HepG2 (cell line): ENCODE measurements at regions not wholly inside any gene's neighbourhood (a gene's known extent, or its start where the extent isn't known, plus 50 kb on each side); places are given as distances from the start of the nearest gene placed in this dataset.

Source experiments
- ATAC-seq: fragments of 200-7000 bp; cut with Tn5 transposase; 3 replicates; pipeline ENCODE4 v1.9.1; 2020; ENCODE audit warnings: mild to moderate bottlenecking, moderate library complexity
- BruUV-seq: library from RNA; stranded (reverse); fragments of 400-500 nt; replicated peaks from 2 replicates; lab custom pipeline; 2021; lab: Mats Ljungman, UMichigan
- CTCF ChIA-PET: fragments of 300-600 bp; formaldehyde crosslinking; extraction: SDS; loops from one replicate; lab custom pipeline; 2021; ENCODE audit warnings: low total read pairs, inconsistent platforms, low intra/inter-chr PET ratio; lab: Yijun Ruan, JAX
- POLR2A ChIA-PET: fragments of 350-600 bp; sonication (Branson Sonifier 250); formaldehyde crosslinking; loops from one replicate; lab custom pipeline; 2020; ENCODE audit warnings: antibody characterized with exemption, inconsistent platforms; lab: Yijun Ruan, JAX
- DNase-seq: peaks from one replicate; pipeline ENCODE4 v3.0.0-alpha.2; 2015; ENCODE audit warnings: low spot score
- FAIRE-seq: peaks from 3 replicates; lab custom pipeline; 2011; peaks lifted over from hg19 to GRCh38; lab: Jason Lieb, UNC
- H2AFZ ChIP-seq: one replicate; pipeline ENCODE4 v1.6.1; 2011; ENCODE audit warnings: low read length, inconsistent platforms
- H3K27ac ChIP-seq: fragments of 300-600 bp; 3 replicates; pipeline ENCODE4 v1.8.0; 2011; ENCODE audit warnings: mixed run types, mild to moderate bottlenecking, mixed read lengths, low read length, inconsistent platforms; ENCODE audit not compliant: insufficient read depth; ENCODE audit errors: extremely low read length
- H3K27me3 ChIP-seq, 2 experiments: fragments of 200-600 bp in 1 of 2; 2 replicates in 1 of 2; 3 replicates in 1 of 2; pipeline versions ENCODE4 v1.6.0 to v1.8.0; 2011; ENCODE audit warnings: low read length in 2 of 2, mild to moderate bottlenecking in 2 of 2, moderate library complexity in 2 of 2, inconsistent platforms in 1 of 2; ENCODE audit not compliant: insufficient read depth in 2 of 2, control insufficient read depth in 1 of 2
- H3K36me3 ChIP-seq, 2 experiments: fragments of 200-600 bp in 1 of 2; replicated peaks in 1 of 2; 2 replicates in 1 of 2; 3 replicates in 1 of 2; pipeline versions ENCODE4 v1.5.1 to v1.8.0; 2011; ENCODE audit warnings: low read length in 2 of 2, inconsistent platforms in 1 of 2; ENCODE audit not compliant: insufficient read depth in 2 of 2, control insufficient read depth in 1 of 2
- H3K4me1 ChIP-seq: 2 replicates; pipeline ENCODE4 v1.5.1; 2012; ENCODE audit warnings: low read length, inconsistent platforms; ENCODE audit not compliant: insufficient read depth
- H3K4me2 ChIP-seq: 2 replicates; pipeline ENCODE4 v1.6.0; 2011; ENCODE audit warnings: low read depth, low read length, inconsistent platforms
- H3K4me3 ChIP-seq, 3 experiments: fragments of 200-600 bp in 1 of 3; sonication (generic), shearing (Covaris generic) in 1 of 3; replicated peaks in 1 of 3; 2 replicates each; pipeline ENCODE4 v1.5.1; 2011 to 2016; ENCODE audit warnings: low read length in 3 of 3, inconsistent platforms in 2 of 3, low read depth in 2 of 3, mild to moderate bottlenecking in 2 of 3, control low read depth in 1 of 3, mixed read lengths in 1 of 3; ENCODE audit not compliant: insufficient read depth in 1 of 3
- H3K79me2 ChIP-seq: one replicate; pipeline ENCODE4 v1.6.1; 2011; ENCODE audit warnings: low read length, inconsistent platforms; ENCODE audit not compliant: insufficient read depth
- H3K9ac ChIP-seq: 2 replicates; pipeline ENCODE4 v1.6.0; 2011; ENCODE audit warnings: mild to moderate bottlenecking, low read depth, low read length, inconsistent platforms; ENCODE audit not compliant: insufficient read depth
- H3K9me3 ChIP-seq: 2 replicates; pipeline ENCODE4 v1.5.1; 2012; ENCODE audit warnings: mild to moderate bottlenecking, low read length
- H4K20me1 ChIP-seq: 2 replicates; pipeline ENCODE4 v1.6.0; 2011; ENCODE audit warnings: inconsistent platforms, mild to moderate bottlenecking, low read length, moderate library complexity; ENCODE audit not compliant: insufficient read depth
- JARID2 ChIP-seq: sonication (generic); formaldehyde crosslinking; IDR thresholded peaks from 2 replicates; pipeline ENCODE4 v1.8.1; 2023; ENCODE audit warnings: missing genetic modification reagents, inconsistent platforms; ENCODE audit not compliant: insufficient replicate concordance
- PCBP1 ChIP-seq: fragments of 200-400 bp; formaldehyde crosslinking; IDR thresholded peaks from 2 replicates; pipeline ENCODE4 v1.6.1; 2017; ENCODE audit warnings: mild to moderate bottlenecking, low read depth, low read length, borderline replicate concordance
- SPEN ChIP-seq: sonication (generic); formaldehyde crosslinking; IDR thresholded peaks from 2 replicates; pipeline ENCODE4 v1.5.1; 2020; ENCODE audit warnings: low read depth, mild to moderate bottlenecking, missing genetic modification reagents
- TEAD2 ChIP-seq: sonication (generic); formaldehyde crosslinking; IDR thresholded peaks from 2 replicates; pipeline ENCODE4 v1.9.0; 2021; ENCODE audit warnings: missing genetic modification reagents
- ZNF121 ChIP-seq: sonication (generic); formaldehyde crosslinking; IDR thresholded peaks from 2 replicates; pipeline ENCODE4 v1.5.0; 2020; ENCODE audit warnings: mild to moderate bottlenecking, missing genetic modification reagents
- ZNF143 ChIP-seq: sonication (generic); formaldehyde crosslinking; IDR thresholded peaks from 2 replicates; pipeline ENCODE4 v1.4.0; 2020; ENCODE audit warnings: missing genetic modification reagents
- ZNF264 ChIP-seq: sonication (generic); formaldehyde crosslinking; IDR thresholded peaks from 2 replicates; pipeline ENCODE4 v1.4.0; 2020; ENCODE audit warnings: missing genetic modification reagents
- ZNF644 ChIP-seq: IDR thresholded peaks from 2 replicates; pipeline ENCODE4 v1.6.1; 2016; ENCODE audit warnings: low read depth
- ZNF720 ChIP-seq: sonication (generic); formaldehyde crosslinking; IDR thresholded peaks from 2 replicates; pipeline ENCODE4 v1.4.0; 2020; ENCODE audit warnings: missing genetic modification reagents
- ZNF768 ChIP-seq: sonication (generic); formaldehyde crosslinking; IDR thresholded peaks from 2 replicates; pipeline ENCODE4 v1.4.0; 2020; ENCODE audit warnings: missing genetic modification reagents
- WGBS: methylation state at CpG from one replicate; pipeline ENCODE4 v1.1.6; 2017; ENCODE audit warnings: low lambda C conversion rate; 5-methylcytosine and 5-hydroxymethylcytosine counted together
- in situ Hi-C: cut with HindIII; loops from 2 replicates; pipeline ENCODE4 v1.10.0; 2017; ENCODE audit warnings: low pct_unique_long_range_greater_than_20kb; ENCODE audit not compliant: extremely low pct_ligation_motif_present
- intact Hi-C: fragments of 100-400 bp; cut with micrococcal nuclease; formaldehyde crosslinking; loops from one replicate; pipeline ENCODE4 v1.10.0; 2022; ENCODE audit not compliant: unreplicated experiment
- TF ChIP-seq, protein P1 (sequence below): sonication (generic); formaldehyde crosslinking; IDR thresholded peaks from 2 replicates; pipeline ENCODE4 v1.4.0; 2020; ENCODE audit warnings: missing genetic modification reagents
- TF ChIP-seq, protein P2 (sequence below): sonication (generic); formaldehyde crosslinking; IDR thresholded peaks from 2 replicates; pipeline ENCODE4 v1.4.0; 2020; ENCODE audit warnings: mild to moderate bottlenecking, missing genetic modification reagents, borderline replicate concordance

DNA sequence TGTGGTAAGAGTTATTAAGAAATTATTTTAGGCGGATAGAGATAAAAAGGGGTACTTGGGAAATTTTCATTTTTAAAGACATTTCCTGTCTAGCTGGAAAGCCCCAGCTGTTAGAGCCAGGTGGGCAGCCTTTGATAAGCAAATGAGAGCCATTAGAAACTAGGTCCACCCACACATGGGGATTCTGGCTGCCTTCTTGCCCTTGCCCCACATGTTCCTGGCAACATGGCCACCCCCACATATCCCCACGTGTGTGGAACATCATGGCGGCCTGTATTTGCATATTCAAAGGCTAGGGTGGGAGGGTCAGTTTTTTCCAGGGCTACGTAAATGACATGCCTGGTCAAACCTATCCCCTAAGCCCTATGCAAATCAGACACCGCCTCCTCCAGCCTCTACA lies 1382.1 kb downstream of the AACS start:
- Histone ChIP-seq H3K27ac (no peak overlapping the region), H3K9me3 (peaks cover 98% of the 10 kb centered on the region), H3K27me3 (no peaks in the 10 kb centered on the region), H3K4me3 (no peak overlapping the region), H3K36me3 (no peaks in the 10 kb centered on the region), H3K79me2 (no peaks in the 10 kb centered on the region), H3K4me2 (no peak overlapping the region), H3K9ac (no peak overlapping the region), H2AFZ (no peak overlapping the region), H4K20me1 (no peaks in the 10 kb centered on the region), H3K4me1 (no peaks in the 10 kb centered on the region)
- in situ Hi-C loops (no loop called here), intact Hi-C loops (no loop called here)
- ATAC-seq (no peak), DNase-seq (no peak), FAIRE-seq (no peak)
- POLR2A ChIA-PET = no interaction called here
- no peak for TF ChIP-seq PCBP1
- TF ChIP-seq ZNF264 (CRISPR knock-in tag) = no peak
- no peak for TF ChIP-seq ZNF768
- TF ChIP-seq SPEN (CRISPR knock-in tag) = no peak
- TF ChIP-seq ZNF720 (CRISPR knock-in tag) = no peak
- no TSS peak for BruUV-seq
- CTCF ChIA-PET = no interaction called here
- WGBS = 24% methylated on average over 4 of the region's 5 CpGs

DNA sequence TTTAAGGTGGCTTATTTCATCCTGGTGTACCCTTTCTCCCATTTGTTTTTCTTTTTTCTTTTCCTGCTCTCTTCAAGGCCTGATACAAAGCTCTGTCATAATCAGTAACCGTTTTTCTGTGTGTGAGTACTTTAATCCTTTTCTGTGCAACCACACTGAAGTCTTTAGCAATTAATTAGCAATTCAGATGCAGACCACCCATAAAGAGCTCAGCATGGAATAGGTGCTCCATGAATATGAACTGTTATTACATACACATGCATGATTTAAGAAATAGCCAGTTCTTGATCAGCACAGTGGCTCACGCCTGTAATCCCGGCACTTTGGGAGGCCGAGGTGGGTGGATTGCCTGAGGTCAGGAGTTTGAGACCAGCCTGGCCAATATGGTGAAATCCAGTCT lies 1386.6 kb downstream of the AACS start:
- no peaks in the 10 kb centered on the region for H3K79me2 ChIP-seq
- DNase-seq (no peak), FAIRE-seq (no peak), ATAC-seq (no peak)
- H4K20me1 ChIP-seq = no peaks in the 10 kb centered on the region
- in situ Hi-C loops (no loop called here), intact Hi-C loops (no loop called here)
- H3K9ac ChIP-seq = no peak overlapping the region
- no TSS peak for BruUV-seq
- ChIA-PET CTCF (no interaction called here), POLR2A (no interaction called here)
- H3K4me2 ChIP-seq = no peak overlapping the region
- no peak overlapping the region for H3K4me3 ChIP-seq
- H3K27ac ChIP-seq = no peak overlapping the region
- H2AFZ ChIP-seq = no peak overlapping the region
- 18% methylated on average over 4 of the region's 4 CpGs for WGBS
- TF ChIP-seq JARID2 (no peak), ZNF644 (CRISPR knock-in tag) (no peak), ZNF121 (no peak), ZNF143 (CRISPR knock-in tag) (no peak), TEAD2 (CRISPR knock-in tag) (no peak)
- TF ChIP-seq, protein P1, sequence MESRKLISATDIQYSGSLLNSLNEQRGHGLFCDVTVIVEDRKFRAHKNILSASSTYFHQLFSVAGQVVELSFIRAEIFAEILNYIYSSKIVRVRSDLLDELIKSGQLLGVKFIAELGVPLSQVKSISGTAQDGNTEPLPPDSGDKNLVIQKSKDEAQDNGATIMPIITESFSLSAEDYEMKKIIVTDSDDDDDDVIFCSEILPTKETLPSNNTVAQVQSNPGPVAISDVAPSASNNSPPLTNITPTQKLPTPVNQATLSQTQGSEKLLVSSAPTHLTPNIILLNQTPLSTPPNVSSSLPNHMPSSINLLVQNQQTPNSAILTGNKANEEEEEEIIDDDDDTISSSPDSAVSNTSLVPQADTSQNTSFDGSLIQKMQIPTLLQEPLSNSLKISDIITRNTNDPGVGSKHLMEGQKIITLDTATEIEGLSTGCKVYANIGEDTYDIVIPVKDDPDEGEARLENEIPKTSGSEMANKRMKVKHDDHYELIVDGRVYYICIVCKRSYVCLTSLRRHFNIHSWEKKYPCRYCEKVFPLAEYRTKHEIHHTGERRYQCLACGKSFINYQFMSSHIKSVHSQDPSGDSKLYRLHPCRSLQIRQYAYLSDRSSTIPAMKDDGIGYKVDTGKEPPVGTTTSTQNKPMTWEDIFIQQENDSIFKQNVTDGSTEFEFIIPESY (CRISPR knock-in tag) = no peak
- TF ChIP-seq, protein P2, sequence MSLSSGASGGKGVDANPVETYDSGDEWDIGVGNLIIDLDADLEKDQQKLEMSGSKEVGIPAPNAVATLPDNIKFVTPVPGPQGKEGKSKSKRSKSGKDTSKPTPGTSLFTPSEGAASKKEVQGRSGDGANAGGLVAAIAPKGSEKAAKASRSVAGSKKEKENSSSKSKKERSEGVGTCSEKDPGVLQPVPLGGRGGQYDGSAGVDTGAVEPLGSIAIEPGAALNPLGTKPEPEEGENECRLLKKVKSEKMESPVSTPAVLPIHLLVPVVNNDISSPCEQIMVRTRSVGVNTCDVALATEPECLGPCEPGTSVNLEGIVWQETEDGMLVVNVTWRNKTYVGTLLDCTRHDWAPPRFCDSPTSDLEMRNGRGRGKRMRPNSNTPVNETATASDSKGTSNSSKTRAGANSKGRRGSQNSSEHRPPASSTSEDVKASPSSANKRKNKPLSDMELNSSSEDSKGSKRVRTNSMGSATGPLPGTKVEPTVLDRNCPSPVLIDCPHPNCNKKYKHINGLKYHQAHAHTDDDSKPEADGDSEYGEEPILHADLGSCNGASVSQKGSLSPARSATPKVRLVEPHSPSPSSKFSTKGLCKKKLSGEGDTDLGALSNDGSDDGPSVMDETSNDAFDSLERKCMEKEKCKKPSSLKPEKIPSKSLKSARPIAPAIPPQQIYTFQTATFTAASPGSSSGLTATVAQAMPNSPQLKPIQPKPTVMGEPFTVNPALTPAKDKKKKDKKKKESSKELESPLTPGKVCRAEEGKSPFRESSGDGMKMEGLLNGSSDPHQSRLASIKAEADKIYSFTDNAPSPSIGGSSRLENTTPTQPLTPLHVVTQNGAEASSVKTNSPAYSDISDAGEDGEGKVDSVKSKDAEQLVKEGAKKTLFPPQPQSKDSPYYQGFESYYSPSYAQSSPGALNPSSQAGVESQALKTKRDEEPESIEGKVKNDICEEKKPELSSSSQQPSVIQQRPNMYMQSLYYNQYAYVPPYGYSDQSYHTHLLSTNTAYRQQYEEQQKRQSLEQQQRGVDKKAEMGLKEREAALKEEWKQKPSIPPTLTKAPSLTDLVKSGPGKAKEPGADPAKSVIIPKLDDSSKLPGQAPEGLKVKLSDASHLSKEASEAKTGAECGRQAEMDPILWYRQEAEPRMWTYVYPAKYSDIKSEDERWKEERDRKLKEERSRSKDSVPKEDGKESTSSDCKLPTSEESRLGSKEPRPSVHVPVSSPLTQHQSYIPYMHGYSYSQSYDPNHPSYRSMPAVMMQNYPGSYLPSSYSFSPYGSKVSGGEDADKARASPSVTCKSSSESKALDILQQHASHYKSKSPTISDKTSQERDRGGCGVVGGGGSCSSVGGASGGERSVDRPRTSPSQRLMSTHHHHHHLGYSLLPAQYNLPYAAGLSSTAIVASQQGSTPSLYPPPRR = no peak
- no peaks in the 10 kb centered on the region for H3K27me3 ChIP-seq
- H3K9me3 ChIP-seq = peaks cover 100% of the 10 kb centered on the region
- no peaks in the 10 kb centered on the region for H3K36me3 ChIP-seq
- H3K4me1 ChIP-seq = no peaks in the 10 kb centered on the region
